ENCODE measurements at regions not wholly inside any gene's neighbourhood (a gene's known extent, or its start where the extent isn't known, plus 50 kb on each side); places are given as distances from the start of the nearest gene placed in this dataset.

DNA sequence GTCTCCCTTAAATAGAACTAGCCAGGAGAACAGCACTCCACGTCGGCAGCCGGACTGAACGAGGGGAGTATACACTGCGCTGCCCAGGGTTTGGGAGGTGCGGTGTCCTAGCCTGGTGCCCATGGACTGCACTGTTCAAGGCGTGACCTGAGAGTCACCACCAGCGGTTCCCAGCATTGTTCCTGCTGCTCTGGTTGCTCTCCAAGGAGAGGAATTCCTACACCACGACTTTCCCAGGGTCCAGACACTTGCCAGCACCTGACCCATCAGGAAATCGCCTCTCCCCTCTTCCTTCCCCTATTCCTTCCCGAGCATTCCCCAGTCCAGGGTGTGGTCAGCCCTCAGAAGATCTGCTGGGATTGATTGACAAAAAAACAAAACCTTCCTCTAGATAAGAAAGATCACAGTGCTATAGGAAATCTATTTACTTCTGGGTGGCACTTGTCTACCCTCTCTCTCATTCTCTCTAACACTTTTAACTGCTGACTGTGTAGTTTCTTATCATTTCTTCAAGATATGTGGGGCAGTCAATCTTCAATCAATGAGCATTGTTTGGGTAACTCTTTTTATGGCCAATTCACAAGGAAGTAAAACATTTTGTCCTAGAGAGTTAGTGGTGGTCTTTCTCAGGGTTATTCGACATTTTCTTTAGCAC lies 297.8 kb upstream of the ACTBL2 start:
- no peak overlapping the region for H2BK5ac ChIP-seq (ENCODE audit: low read depth, low read length)
- H2BK120ac ChIP-seq (replicated peaks; ENCODE audit: low read depth, low read length): no peak overlapping the region
- no peak overlapping the region for H4K8ac ChIP-seq (ENCODE audit: extremely low read depth, insufficient read depth, low read length)
- no peak overlapping the region for H3K56ac ChIP-seq (replicated peaks; ENCODE audit: insufficient read length, low read depth, low read length)
- FAIRE-seq (no peak), DNase-seq (ENCODE audit: low read depth in 1 of 2, low spot score in 2 of 2) (no peak)
- 0 out of 2 replicates have a peak overlapping the region, but pooled peaks have one; percentile 30 for H2AK5ac ChIP-seq (ENCODE audit: low read depth, low read length)
- H2BK15ac ChIP-seq (ENCODE audit: low read length): no peak overlapping the region
- no peaks in the 10 kb centered on the region for H3K23me2 ChIP-seq (ENCODE audit: low read depth, low read length)
- no peak for TF ChIP-seq RBBP5 (IDR thresholded peaks at IDR 0.05; ENCODE audit: borderline replicate concordance, low read depth, low read length)
- no peak for TF ChIP-seq SP2 (IDR thresholded peaks at IDR 0.05; ENCODE audit: low read length)
- TF ChIP-seq POLR2AphosphoS5 (IDR thresholded peaks at IDR 0.05; ENCODE audit: low read depth, low read length): no peak
- TF ChIP-seq, protein P1, sequence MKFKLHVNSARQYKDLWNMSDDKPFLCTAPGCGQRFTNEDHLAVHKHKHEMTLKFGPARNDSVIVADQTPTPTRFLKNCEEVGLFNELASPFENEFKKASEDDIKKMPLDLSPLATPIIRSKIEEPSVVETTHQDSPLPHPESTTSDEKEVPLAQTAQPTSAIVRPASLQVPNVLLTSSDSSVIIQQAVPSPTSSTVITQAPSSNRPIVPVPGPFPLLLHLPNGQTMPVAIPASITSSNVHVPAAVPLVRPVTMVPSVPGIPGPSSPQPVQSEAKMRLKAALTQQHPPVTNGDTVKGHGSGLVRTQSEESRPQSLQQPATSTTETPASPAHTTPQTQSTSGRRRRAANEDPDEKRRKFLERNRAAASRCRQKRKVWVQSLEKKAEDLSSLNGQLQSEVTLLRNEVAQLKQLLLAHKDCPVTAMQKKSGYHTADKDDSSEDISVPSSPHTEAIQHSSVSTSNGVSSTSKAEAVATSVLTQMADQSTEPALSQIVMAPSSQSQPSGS (IDR thresholded peaks at IDR 0.05; ENCODE audit: low read length): no peak
- no peak for TF ChIP-seq HDAC2 (IDR thresholded peaks at IDR 0.05; ENCODE audit: borderline replicate concordance in 1 of 2, low read depth in 2 of 2, low read length in 2 of 2)
- no peak overlapping the region for H3K4me2 ChIP-seq (ENCODE audit: insufficient read depth in 1 of 2, low read depth in 2 of 2, low read length in 2 of 2)
- ChIA-PET POLR2A (ENCODE audit: partially characterized antibody) (no interaction called here), CTCF (ENCODE audit: partially characterized antibody) (interaction anchor here (0.7 to 6.3 kb wide), 14 partner anchors 12 to 680 kb away, joined by 3 to 86 read pairs (median 3); partner anchors contain the start of gene PLK2)
- no peak overlapping the region for H4K5ac ChIP-seq (ENCODE audit: insufficient read length, low read depth, low read length)
- H4K91ac ChIP-seq (replicated peaks; ENCODE audit: insufficient read length, low read length): no peak overlapping the region
- no peak overlapping the region for H2BK20ac ChIP-seq (ENCODE audit: low read length)
- H2BK12ac ChIP-seq (ENCODE audit: low read depth, low read length): peak overlapping the region; percentile 78; the same call in 1 of the 2 replicates
- H3K79me2 ChIP-seq (ENCODE audit: control insufficient read depth in 1 of 2, insufficient read depth in 2 of 2, low read length in 2 of 2): no peaks in the 10 kb centered on the region
- H3K27ac ChIP-seq (ENCODE audit: low read depth, low read length): no peak overlapping the region
- H2AFZ ChIP-seq (ENCODE audit: low read length): no peak overlapping the region
- no peaks in the 10 kb centered on the region for H3K36me3 ChIP-seq (ENCODE audit: control insufficient read depth in 2 of 4, insufficient read depth in 4 of 4, low read length in 3 of 4)
- H3K4ac ChIP-seq (replicated peaks; ENCODE audit: insufficient read length, low read depth, low read length): no peak overlapping the region
- no peaks in the 10 kb centered on the region for H3K27me3 ChIP-seq (replicated peaks in 1 of 4; ENCODE audit: control insufficient read depth in 3 of 4, extremely low read depth in 1 of 4, insufficient read depth in 3 of 4, low read length in 3 of 4)
- H3K9ac ChIP-seq (replicated peaks in 1 of 4; ENCODE audit: extremely low read depth in 1 of 4, low read depth in 3 of 4, low read length in 3 of 4): no peak overlapping the region
- H3K9me3 ChIP-seq (ENCODE audit: insufficient read depth in 2 of 2, low read depth in 1 of 2, low read length in 1 of 2): no peaks in the 10 kb centered on the region
- no peak overlapping the region for H3K4me3 ChIP-seq (ENCODE audit: extremely low read depth in 1 of 4, insufficient read depth in 2 of 4, low read depth in 3 of 4, low read length in 4 of 4)
- H3K23ac ChIP-seq (ENCODE audit: insufficient read length): no peak overlapping the region
- H3K18ac ChIP-seq (ENCODE audit: extremely low read depth, low read length): no peak overlapping the region
- no peaks in the 10 kb centered on the region for H4K20me1 ChIP-seq (replicated peaks in 1 of 2; ENCODE audit: control insufficient read depth in 1 of 2, insufficient read depth in 2 of 2, low read length in 2 of 2)
- no peaks in the 10 kb centered on the region for H3K4me1 ChIP-seq (replicated peaks in 1 of 4; ENCODE audit: control insufficient read depth in 3 of 4, insufficient read depth in 4 of 4, low read length in 3 of 4)
- H3K14ac ChIP-seq (ENCODE audit: insufficient read length): no peak overlapping the region
- no peaks in the 10 kb centered on the region for H3K79me1 ChIP-seq (ENCODE audit: low read depth, low read length)
- 82% methylated on average over 12 of the region's 12 CpGs; no CpG with 5 or more reads in 1 of the 2 experiments for WGBS, 2 experiments (ENCODE audit: extremely low coverage in 1 of 2, insufficient coverage in 1 of 2, insufficient read length in 1 of 2, insufficient replicate concordance in 2 of 2, low coverage in 1 of 2, low lambda C conversion rate in 2 of 2, missing lambda C conversion rate in 1 of 2)

Measured in H1 (cell line).